Stimulated activated CD4-positive, alpha-beta T cell treated with anti-CD3 and anti-CD28 coated beads, Interleukin-12 subunit alpha, Interleukin-12 subunit beta, amount 100 ng/mL, for 48 hours (primary cell): ENCODE measurements at regions not wholly inside any gene's neighbourhood (a gene's known extent, or its start where the extent isn't known, plus 50 kb on each side); places are given as distances from the start of the nearest gene placed in this dataset.
"Not testable (repeated sequence)": the region's sequence is repeated elsewhere in the genome, so short reads cannot be mapped to it uniquely, and the experiment has no call there.

Experiments
- DNase-seq, 3 donors: peaks; one replicate each; pipeline ENCODE4 v3.0.0-alpha.2; 2020; ENCODE audit warnings: low read depth in 2 of 3, low spot score in 1 of 3

DNA sequence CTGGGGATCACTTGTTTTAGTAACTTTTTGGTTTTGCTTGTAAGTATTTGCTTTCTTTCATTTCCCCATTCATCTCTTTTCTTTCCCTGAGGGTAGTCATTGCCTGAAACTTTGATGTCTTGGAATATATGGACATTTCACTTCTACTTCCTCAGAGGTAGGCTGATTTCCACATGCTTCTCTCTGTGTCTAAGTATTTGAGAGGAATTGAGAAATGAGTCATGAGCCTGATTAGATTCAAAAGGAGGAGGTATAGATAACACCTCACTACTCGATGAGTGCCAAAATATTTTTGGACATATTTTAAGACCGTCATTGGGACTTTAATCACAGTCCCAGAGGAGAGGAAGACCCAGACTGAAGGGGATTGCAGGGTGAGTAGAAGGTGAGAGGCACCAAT lies 480.1 kb upstream of the SGO1 start:
- DNase-seq, result no peak

DNA sequence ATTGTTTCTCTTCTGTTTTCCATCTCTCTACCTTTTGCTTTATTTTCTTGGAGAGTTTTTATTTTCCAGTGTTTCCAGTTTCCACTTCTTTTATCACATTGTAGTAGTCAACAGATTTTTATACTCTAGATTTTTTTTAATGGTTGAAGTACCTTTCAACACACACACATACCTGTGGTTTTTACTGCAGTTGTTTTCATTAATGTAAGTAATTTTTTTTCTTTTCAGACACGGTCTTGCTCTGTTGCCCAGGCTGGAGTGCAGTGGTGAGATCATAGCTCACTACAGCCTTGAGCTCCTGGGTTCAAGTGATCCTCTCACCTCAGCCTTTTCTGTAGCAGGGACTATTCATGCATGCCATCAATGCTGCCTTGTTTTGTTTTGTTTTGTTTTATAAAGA lies 472.5 kb upstream of the SGO1 start:
- DNase-seq, result no peak

- DNase-seq, result no peak
Observed at GRCh38 chr3:20657560-20657959, 471.6 kb upstream of the SGO1 start.

DNA sequence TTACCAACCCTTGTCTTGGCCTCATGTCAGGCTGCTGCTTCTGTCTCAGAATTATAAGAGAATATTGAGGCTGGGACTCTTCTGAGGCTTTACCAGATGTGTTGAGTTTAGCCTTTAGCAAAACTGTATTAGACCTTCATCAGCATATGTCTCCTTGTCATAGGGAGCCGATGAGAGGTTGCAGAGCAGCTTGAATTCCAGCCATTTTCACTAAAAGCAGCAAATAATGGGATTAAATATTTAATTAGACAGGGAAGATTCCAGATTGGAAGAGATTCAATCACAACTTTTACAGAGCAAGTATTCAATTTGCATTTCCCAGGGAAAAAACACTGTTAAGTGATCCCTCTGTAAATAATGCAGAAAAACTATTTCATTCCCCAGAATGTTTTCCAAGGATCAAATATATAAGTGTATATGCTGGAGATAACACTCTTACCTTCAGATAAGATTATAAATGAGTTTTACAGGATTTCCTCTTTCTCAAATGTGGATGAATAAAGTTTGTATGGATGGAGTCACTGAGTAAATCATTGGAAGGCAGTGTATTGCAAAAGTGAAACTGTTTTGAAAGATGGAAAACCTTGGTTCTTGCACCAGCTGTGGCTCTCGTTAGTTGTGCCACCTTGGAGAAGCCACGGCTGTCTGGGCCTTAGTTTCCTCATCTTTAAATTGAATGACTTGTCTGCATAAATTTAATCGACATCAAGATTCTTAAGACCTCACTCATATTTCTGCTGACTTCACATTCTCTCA lies 466.4 kb upstream of the SGO1 start:
- DNase-seq, result no peak

DNA sequence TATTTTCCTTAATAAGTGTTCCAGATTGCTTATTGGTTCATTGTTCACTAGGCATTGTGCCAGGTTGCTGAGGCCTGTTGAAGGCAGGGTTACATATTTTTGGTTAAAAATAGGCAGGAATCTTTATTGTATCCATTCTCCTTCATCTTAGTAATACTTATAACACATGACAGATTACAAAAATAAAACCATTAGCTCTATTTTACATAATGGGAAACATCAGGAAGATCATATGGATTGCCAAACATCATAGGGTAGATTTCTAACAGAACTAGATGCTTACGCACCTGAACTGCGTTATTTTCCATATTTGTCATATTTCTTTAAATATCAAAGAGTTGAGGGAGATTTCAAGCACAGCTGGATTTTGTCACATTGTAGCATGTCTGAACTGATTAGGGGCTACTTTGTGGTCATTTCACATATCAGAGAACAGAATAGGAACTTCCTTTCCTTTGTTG lies 462.9 kb upstream of the SGO1 start:
- DNase-seq, result no peak

- no peak for DNase-seq
Observed at GRCh38 chr3:20648294-20648693, 462.3 kb upstream of the SGO1 start.

- no peak for DNase-seq
Observed at GRCh38 chr3:20646425-20646824, 460.4 kb upstream of the SGO1 start.

GRCh38 chr3:20645340-20645739 lies 459.3 kb upstream of the SGO1 start:
- DNase-seq, result no peak

DNA sequence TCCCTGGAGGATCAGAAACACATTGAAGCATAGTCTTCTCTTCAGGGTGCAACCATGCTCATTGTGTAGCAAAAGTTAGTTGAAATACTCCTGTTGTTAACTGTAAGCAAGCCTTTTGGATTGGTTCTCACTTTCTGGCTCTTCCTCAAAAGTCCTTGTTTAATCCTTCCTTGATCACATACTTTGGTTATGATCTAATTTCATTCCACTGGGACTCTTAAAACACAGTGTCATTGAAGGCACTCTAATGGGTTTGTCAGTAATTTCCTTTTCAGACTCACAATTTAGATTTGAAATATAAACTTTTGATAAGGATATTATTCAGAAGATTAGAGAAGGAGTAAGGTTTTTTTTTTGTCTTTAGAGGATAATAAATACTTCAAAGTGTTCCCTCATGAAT lies 451.7 kb upstream of the SGO1 start:
- DNase-seq, result no peak

- DNase-seq, result no peak
Observed at GRCh38 chr3:20622304-20622703, 436.3 kb upstream of the SGO1 start.

- not testable (repeated sequence) for DNase-seq
Observed at GRCh38 chr3:20618621-20619020, 432.6 kb upstream of the SGO1 start.

DNA sequence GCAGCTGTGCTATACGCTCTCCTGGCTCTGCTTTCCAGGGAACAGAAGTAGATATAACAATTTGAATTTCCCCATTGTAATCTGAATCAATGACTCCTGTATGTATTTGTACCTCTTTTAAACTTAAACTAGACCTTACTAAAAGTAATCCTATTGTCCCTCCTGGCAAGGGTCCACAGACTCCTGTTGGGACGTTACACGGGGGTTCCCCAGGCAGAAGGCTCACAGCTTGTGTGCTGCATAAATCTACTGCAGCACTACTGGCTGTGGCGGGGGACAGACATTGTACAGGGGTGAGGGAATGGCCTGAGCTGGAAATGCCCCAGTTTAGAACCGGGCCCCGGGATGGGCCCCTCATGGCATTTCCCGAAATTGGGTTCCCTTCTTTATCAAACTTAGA lies 432.2 kb upstream of the SGO1 start:
- DNase-seq, result not testable (repeated sequence)

- not testable (repeated sequence) for DNase-seq
Observed at GRCh38 chr3:20615982-20616381, 430.0 kb upstream of the SGO1 start.

DNA sequence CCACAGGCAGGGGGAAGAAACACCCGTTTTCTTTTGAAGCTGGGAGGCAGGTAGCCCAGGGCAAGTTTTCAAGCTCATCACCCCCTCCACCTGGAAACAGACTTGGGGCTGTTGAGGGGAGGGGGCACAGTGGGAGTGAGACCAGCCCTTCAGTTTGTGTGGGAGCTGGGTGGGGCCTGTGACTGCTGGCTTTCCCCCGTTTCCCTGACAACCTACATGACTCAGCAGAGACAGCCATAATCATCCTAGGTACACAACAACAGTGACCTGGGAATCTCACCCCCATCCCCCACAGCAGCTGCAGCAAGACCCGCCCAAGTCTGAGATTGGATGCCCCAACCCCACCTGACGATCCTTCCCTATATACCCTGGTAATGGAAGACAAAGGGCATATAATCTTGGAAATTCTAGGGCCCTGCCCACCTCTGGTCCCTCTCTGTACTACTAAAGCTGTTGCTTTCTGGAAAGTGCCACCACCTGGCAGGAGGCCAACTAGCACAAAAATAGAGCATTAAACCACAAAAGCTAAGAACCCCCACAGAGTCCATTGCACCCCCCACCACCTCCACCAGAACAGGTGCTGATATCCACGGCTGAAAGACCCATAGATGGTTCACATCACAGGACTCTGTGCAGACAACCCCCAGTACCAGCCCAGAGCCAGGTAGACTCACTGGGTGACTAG lies 422.2 kb upstream of the SGO1 start:
- DNase-seq, result no peak

GRCh38 chr3:20604659-20605058 lies 418.7 kb upstream of the SGO1 start:
- no peak for DNase-seq

- no peak for DNase-seq
Observed at GRCh38 chr3:20589275-20589674, 403.3 kb upstream of the SGO1 start.

DNA sequence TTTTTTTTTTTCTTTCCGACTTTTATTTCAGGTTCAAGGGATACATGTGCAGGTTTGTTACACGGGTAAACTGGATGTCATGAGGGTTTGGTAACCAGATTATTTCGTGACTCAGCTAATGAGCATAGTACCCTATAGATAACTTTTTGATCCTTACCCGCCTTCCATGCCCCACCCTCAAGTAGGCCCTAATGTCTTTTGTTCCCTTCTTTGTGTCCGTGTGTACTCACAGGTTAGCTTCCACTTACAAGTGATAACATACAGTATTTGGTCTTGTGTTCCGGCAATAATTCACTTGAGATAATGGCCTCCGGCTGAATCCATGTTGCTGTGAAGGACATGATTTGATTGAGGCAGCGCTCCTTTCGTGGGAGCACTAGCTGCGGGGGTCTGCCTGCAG lies 402.8 kb upstream of the SGO1 start:
- DNase-seq, result no peak

DNA sequence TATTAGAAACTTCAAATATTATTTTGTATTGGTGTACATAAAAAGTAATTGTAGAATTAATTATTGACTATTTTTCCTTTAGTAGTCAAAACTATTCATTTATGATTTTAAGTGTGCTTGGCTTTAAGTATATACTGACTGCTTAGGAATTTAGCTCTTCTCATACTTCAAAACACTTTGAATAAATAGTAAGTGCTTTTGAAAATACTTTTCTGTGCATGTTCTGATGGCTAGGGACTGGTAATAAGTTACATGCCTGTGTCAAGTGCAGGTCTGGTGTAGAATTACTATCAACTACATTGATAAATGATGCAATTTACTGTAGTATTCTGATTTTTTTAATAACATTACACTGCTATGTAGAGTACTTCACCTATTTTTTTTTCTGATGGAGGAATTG lies 397.6 kb upstream of the SGO1 start:
- DNase-seq, result no peak

DNA sequence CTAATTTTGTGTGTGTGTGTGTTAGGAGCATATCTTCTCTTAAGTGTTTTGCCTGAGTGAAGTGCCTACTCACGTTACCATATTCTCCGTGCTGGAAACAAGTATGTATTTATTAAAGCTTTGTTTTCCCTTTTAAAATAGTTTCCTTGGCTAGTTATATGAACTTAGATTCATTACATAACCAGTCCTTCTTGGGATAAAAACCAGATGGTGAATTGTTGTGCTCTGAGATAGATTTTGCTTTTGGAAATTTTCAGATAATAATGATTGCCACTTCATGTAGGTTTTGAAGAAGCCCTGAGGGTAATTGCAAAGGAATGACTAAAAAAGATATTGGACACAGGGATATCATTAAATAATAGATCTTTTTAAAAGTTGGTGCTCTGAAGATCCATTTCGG lies 390.2 kb upstream of the SGO1 start:
- no peak for DNase-seq

- no peak for DNase-seq
Observed at GRCh38 chr3:20575146-20575545, 389.1 kb upstream of the SGO1 start.

- no peak for DNase-seq
Observed at GRCh38 chr3:20574746-20575145, 388.7 kb upstream of the SGO1 start.

- DNase-seq, result no peak
Observed at GRCh38 chr3:20573175-20573574, 387.2 kb upstream of the SGO1 start.

DNA sequence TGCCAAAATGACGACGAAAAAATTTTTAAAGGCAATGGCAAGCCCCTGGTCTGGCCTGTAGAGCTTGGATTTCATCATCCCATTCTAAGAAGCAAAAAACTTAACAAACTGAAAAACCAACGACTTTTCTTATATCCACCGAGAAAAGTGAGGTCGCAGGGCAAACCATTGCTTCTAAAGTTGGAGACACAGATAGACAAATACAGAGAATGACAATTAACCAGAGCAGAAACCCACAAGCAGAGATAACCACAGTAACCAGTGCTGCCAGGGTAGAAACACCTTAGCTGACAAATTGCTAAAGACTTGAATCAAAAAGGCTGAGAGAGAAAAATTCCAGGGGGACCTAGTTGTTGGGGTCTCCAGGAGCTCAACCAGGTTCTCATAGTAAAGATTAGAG lies 386.5 kb upstream of the SGO1 start:
- no peak for DNase-seq
